ENCODE measurements at regions not wholly inside any gene's neighbourhood (a gene's known extent, or its start where the extent isn't known, plus 50 kb on each side); places are given as distances from the start of the nearest gene placed in this dataset.

DNA sequence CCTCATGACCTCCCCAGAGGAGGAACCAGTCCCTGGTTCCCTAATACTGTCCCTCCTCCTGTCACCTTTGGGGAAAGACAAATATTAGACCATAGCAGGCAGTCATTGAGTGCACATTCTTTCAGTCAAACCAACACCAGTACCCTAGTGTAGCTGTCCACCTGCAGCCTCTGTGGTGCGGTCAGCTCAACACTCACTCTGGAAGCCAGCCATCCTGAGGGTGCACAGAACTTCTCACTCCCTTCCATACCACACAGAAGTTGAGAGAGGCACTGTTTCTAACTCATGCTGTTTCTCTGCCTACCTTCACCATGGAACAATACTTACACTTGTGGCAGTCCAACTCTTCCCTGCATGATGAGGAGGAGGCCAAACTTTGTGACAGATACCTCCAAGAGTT, 175.6 kb upstream of the FOXN2 start:
- no peak overlapping the region for H3K4me3 ChIP-seq (replicated peaks; ENCODE audit: low read depth, low read length)
- TF ChIP-seq CTCF (IDR thresholded peaks at IDR 0.05; ENCODE audit: low read depth, low read length, missing control alignments): no peak
- no peak for DNase-seq (ENCODE audit: extremely low read depth, low read depth)

DNA sequence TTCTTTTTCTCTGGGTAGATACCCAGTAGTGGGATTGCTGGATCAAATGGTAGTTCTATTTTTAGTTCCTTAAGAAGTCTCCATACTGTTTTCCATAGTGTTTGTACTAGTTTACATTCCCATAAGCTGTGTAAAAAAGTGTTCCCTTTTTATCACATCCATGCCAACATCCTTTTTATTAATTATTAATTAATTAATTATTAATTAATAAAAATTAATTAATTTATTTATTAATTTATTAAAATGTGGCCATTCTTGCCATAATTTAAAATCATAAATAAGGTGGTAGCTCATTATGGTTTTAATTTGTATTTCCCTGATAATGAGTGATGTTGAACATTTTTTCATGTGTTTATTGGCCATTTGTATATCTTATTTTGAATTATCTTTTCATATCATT, 173.9 kb upstream of the FOXN2 start:
- TF ChIP-seq CTCF (IDR thresholded peaks at IDR 0.05; ENCODE audit: low read depth, low read length, missing control alignments): no peak
- DNase-seq (ENCODE audit: extremely low read depth, low read depth): no peak
- no peak overlapping the region for H3K4me3 ChIP-seq (replicated peaks; ENCODE audit: low read depth, low read length)

DNA sequence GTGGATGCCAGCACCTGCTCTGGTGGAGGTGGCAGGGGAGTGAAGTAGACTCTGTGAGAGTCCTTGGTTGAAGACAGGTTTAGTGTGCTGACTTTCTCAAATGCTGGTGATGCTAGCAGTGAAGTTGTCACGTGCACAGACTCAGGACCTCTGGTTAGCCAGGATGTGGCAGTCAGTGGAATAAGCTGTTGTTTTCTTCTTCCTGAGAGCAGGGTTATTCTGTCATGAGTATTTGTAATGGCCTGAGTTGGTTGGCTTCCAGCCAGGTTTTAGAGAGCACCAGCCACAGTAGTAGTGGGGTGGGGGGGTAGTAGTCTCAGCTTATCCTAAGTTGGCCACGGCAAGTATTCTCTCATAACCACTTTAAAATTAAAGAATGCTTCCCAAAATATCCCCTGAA, 169.7 kb upstream of the FOXN2 start:
- TF ChIP-seq CTCF (IDR thresholded peaks at IDR 0.05; ENCODE audit: low read depth, low read length, missing control alignments): no peak
- H3K4me3 ChIP-seq (replicated peaks; ENCODE audit: low read depth, low read length): no peak overlapping the region
- no peak for DNase-seq (ENCODE audit: extremely low read depth, low read depth)

DNA sequence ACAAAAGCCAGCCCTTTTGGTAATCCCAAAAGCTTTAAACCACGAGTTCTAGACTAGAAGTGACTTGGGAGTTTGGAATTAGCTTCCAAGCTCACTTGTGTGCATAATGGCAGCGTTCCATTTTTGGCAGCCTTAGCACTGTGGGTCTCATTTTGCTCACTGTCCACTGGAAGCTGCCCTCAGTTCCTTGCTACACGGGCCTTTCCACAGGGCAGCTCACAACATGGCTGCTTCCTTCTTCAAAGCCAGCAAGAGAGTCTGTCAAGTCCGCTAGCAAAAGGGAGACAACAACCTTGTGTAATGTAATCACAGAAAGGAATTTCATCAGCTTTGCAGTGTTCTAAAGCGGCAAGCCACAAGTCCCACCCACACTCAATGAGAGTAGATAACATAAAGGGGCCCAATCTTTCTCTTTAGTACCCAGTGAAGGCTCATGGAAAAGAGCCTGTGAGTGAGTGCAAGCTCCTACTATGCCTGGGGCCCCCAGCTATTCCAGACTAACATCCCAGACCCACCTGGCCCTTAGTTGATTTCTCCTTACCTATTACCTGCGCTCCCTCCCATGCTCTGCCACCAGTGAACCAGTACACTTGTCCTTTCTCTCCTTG, 168.5 kb upstream of the FOXN2 start:
- DNase-seq (ENCODE audit: extremely low read depth, low read depth): no peak
- no peak overlapping the region for H3K4me3 ChIP-seq (replicated peaks; ENCODE audit: low read depth, low read length)
- no peak for TF ChIP-seq CTCF (IDR thresholded peaks at IDR 0.05; ENCODE audit: low read depth, low read length, missing control alignments)

DNA sequence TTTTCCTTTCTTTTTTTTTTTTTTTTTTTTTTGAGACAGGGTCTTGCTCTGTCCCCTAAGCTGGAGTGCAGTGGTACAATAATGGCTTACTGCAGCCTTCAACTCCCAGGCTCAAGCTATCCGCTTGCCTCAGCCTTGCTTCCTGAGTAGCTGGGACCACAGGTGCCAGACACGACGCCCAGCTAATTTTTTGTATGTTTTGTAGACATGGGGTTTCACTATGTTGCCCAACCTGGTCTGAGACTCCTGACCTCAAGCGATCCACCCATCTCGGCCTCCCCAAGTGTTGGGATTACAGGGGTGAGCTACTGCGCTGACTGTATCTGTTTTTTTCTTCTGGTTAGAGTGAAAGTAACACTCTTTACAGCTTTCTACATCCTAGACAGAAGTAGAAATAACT, 167.9 kb upstream of the FOXN2 start:
- DNase-seq (ENCODE audit: extremely low read depth, low read depth): no peak
- H3K4me3 ChIP-seq (replicated peaks; ENCODE audit: low read depth, low read length): no peak overlapping the region
- no peak for TF ChIP-seq CTCF (IDR thresholded peaks at IDR 0.05; ENCODE audit: low read depth, low read length, missing control alignments)

- no peak for DNase-seq (ENCODE audit: extremely low read depth, low read depth)
- no peak overlapping the region for H3K4me3 ChIP-seq (replicated peaks; ENCODE audit: low read depth, low read length)
- TF ChIP-seq CTCF (IDR thresholded peaks at IDR 0.05; ENCODE audit: low read depth, low read length, missing control alignments): no peak
Measured at GRCh38 chr2:48147719-48148118, 166.8 kb upstream of the FOXN2 start.

- DNase-seq (ENCODE audit: extremely low read depth, low read depth): no peak
- TF ChIP-seq CTCF (IDR thresholded peaks at IDR 0.05; ENCODE audit: low read depth, low read length, missing control alignments): no peak
- H3K4me3 ChIP-seq (replicated peaks; ENCODE audit: low read depth, low read length): no peak overlapping the region
Measured at GRCh38 chr2:48148841-48149430, 165.5 kb upstream of the FOXN2 start.

All from HFF-Myc (cell line).